GM19324 (cell line): ENCODE measurements at regions not wholly inside any gene's neighbourhood (a gene's known extent, or its start where the extent isn't known, plus 50 kb on each side); places are given as distances from the start of the nearest gene placed in this dataset.
"Not testable (repeated sequence)": the region's sequence is repeated elsewhere in the genome, so short reads cannot be mapped to it uniquely, and the experiment has no call there.

ENCODE experiments used
- ATAC-seq: cut with Tn5 transposase; IDR thresholded peaks from one replicate; pipeline ENCODE4 v1.9.1; 2021; ENCODE audit warnings: mild to moderate bottlenecking, moderate library complexity; ENCODE audit not compliant: unreplicated experiment, low FRiP score

GRCh38 chr3:18579661-18580060 lies 154.5 kb upstream of the SATB1 start:
- ATAC-seq, result no peak

DNA sequence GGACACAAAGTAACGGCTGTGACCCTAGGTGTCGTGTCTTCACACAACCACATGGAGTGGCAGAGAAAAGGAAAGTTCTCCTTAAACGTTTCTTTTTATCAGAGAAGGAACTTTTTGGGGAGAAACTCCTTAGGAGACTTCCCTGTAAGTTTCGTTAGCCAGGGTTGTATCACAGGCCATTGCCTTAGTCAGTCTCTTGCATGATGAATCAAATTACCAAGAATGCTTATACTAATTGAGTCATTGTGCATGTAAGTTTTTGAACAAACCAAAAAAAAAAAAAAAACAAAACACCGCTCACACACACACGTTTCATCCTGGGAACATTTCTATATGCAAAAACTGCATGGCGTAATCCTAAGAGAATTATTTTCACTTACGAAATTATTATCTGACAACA lies 150.4 kb upstream of the SATB1 start:
- no peak for ATAC-seq

- ATAC-seq, result no peak
Observed at GRCh38 chr3:18572809-18573208, 147.7 kb upstream of the SATB1 start.

DNA sequence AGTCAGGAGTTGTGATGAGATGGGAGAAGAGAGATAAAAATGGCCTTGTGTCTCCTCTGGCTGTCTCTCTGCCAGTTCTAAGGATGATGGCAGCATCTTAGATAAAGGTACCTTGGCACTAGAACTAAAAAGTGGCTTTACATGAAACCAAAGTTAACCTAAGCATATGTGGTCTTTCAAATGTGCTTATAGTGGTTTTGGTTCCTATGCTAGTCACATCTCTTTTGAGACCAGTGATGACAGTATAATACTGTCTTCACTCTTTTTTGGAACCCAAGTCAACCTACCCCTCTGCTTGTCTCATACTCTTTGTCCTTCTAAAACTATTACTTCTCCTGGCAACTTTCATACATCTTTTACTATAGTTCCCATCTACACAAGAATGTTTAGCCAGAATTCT lies 142.2 kb upstream of the SATB1 start:
- no peak for ATAC-seq

GRCh38 chr3:18562364-18563154 lies 137.4 kb upstream of the SATB1 start:
- no peak for ATAC-seq

DNA sequence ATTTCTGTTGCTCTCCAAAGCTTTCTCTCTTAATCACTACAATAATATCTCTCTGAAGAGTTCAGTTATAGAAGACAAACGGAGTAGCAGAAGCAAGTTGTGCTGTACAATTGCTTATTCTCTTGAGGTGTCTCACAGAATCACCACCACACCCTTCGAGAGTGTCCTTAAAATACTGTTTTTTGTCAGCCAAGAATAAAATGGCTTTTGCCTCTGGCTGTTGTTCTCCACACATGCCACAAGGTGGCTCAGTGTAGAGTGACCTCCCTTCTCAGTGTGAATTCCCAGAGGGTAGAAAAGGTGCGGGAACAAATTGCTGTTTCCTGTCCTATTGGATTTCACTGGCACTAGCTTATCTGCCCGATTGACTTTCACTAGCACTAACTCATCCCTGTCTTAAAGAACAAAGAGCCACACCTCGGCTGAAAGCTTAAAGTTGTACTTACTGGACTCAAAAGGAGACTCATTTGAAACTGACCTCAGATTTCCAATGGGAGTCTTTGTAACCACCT lies 134.2 kb upstream of the SATB1 start:
- peak; percentile 61 for ATAC-seq

- no peak for ATAC-seq
Observed at GRCh38 chr3:18558507-18558906, 133.4 kb upstream of the SATB1 start.

DNA sequence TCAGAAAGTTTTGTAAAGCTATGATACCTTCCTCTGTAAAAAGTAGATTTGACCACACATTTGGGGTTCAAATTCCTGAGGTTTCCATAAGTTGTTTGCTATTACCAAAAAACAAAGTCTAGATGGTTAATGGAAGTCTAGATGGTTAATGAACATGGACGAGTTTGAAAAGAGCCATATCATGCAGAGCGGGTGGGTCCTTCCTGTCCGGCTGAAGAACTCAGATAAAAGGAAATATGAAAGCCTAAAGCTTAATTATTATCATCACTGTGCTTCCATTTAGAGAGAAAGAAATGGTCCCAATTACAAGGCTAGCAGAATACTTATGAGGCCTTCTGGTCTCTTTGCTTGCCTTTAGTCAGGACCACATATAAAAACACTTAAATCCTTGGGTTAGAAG lies 132.1 kb upstream of the SATB1 start:
- ATAC-seq, result no peak

DNA sequence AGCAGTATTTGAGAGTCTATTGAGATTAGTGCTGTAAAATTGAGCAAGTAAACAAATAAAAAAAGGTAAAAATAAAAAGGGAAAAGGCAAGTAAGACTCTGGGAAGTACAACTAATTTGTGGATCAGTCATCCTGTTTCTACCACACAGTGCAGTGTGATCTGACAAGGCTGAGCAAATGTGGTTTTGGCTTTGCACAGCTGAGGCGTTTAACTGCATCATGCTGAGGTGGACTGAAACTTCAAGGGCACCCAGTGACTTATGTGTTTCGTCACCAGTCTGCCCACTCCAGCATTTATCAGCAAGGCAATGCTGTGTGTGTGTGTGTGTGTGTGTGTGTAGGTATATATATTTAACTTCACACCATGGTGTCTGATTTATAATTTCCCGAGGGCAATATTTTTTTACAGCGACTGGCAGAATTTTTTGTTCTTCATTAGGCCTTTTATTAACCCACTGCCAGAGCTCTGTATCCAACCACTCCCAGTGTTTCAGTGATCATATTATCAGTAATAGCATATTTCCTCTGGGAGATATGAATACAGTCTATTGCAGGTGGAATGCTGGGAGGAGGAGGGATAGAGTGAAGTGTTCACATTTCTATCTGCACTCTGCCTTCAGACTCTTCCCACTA lies 131.5 kb upstream of the SATB1 start:
- no peak for ATAC-seq

- no peak for ATAC-seq
Observed at GRCh38 chr3:18556001-18556408, 130.9 kb upstream of the SATB1 start.

- not testable (repeated sequence) for ATAC-seq
Observed at GRCh38 chr3:18552579-18553105, 127.5 kb upstream of the SATB1 start.

DNA sequence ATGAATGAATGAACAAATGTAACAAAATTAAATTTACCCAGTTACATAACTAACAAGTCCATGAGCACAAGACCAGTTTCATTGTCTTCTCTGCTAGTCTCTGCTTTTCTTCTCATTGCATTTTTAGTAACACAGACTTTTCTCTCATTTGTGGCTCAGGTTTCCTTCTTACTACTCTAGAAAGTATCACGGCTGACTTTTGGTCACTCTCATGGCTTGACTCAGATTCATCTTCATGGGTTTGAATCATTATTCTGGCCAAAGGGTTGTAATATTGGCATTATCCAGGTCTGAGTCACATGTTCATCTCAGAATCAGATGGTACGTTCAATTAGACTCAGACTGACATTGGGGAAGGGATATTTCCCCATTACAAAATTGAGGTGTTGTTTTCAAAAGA lies 121.5 kb upstream of the SATB1 start:
- ATAC-seq, result no peak

DNA sequence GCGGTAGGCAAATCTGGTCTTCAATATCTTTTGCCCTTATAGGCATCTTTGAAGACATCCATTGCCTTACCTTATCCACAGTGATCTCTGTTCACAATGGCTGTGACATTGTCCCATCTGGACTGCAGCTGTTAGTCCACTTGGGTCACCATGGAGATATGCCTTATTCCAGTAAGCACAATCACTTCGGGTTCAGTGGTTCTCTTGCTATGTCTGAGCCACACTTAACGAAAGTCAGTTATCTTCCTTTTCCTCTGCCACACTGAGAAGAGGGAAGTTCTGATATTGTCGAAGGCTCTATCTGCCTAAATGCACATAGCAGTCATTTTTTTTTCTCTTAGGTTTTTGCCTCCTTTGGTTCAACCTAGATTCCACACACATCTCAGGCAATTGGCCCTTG lies 119.0 kb upstream of the SATB1 start:
- ATAC-seq, result no peak

DNA sequence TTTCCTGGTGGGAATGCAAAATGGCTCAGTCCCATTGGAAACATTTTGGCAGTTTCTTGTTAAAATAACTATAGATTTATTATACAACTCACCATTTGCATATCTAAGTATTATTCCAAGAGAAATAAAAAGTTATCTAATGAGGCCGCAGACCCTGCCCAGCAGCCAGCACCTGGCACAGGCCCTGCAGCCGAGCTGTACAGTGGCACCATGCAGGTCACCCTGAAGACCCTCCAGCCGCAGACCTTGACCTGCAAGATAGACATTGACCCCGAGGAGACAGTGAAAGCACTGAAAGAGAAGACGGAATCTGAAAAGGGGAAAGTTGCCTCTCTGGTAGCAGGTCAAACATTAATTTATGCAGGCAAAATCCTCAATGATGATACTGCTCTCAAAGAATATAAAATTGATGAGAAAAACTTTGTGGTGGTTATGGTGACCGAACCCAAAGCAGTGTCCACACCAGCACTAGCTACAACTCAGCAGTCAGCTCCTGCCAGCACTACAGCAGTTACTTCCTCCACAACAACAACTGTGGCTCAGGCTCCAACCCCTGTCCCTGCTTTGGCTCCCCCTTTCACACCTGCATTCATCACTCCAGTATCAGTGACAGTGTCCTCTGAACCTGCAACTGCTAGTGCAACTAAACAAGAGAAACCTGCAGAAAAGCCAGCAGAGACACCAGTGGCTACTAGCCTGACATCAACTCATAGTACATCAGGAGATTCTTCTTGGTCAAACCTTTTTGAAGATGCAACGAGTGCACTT lies 113.5 kb upstream of the SATB1 start:
- no peak for ATAC-seq

DNA sequence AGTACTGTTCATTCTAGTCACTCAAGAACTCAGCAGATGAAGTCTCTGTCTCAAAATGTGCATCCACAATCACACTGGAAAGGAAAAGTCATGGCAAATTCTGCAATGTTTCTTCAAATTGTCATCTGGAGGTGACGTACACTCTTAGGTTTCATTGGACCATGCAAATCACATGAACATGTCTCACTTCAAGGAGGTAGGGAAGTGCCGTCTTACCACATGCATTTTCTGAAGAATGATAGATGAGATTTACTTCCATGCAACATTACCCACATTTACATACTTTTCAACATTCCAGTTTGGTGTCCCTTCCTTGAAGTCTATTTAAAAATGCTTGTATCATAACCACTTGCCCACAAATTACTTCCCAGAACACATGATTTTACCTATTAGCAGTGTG lies 107.9 kb upstream of the SATB1 start:
- no peak for ATAC-seq

DNA sequence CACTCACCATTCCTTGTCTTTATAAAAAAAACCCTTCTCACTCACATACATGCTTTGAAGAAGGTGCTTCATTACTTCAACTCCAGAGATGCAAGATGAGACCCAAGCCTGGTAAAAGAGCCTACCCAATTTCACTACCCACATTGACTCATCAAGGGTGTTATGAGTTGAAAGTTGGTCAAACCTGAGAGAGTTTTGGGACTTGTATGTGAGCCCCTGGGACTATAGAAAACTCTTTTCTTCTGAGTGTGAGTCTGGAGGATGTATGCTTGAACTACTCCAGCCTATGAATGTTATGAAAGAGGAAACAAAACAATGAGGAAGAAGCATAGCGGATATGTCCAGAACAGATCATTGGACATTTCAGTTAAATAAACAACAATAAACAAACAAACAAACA lies 106.5 kb upstream of the SATB1 start:
- no peak for ATAC-seq

GRCh38 chr3:18529631-18530030 lies 104.5 kb upstream of the SATB1 start:
- no peak for ATAC-seq

- no peak for ATAC-seq
Observed at GRCh38 chr3:18527691-18528090, 102.6 kb upstream of the SATB1 start.

DNA sequence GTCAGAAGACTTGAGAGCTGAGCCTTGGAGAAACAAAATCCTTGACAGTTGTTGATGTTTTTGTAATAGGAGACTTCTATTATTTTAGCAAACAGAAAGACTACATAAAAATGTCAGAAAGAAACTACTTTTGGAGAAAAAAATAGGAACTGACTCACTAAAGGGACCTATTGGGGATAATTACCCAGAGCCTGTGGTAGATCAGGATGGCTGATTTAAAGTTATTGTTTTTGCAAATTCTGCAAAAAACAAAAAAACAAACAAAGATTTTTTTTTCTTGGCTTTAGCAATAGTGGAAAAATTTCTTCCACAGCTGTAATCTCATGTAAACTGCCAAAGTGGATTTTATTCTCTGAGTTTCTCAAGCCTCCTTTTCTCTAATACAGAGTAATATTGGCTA lies 101.5 kb upstream of the SATB1 start:
- no peak for ATAC-seq

- ATAC-seq, result not testable (repeated sequence)
Observed at GRCh38 chr3:18516170-18516569, 91.0 kb upstream of the SATB1 start.

DNA sequence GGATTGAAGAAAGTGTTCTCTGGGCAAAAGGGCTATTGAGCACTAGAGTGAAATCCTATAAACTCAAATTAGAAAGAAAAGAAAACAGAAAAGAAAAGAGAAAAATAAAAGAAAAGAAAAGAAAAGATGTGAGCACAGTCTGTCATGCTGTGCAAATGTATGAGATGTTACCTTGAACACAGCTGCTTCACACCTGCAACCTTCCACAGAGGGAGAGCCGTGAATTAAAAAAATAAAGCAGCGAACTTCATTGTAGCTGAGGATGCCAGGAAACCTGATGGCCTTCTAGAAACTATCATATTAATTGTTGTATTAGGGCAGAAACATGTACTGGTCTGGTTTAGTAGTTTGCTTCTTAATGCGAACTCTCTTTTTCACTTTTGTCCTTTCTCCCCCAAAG lies 88.0 kb upstream of the SATB1 start:
- no peak for ATAC-seq
